ENCODE measurements at regions not wholly inside any gene's neighbourhood (a gene's known extent, or its start where the extent isn't known, plus 50 kb on each side); places are given as distances from the start of the nearest gene placed in this dataset.

- DNase-seq, result no peak
Measured at GRCh38 chr11:8740129-8740528, 57.5 kb downstream of the RPL27A start.

DNA sequence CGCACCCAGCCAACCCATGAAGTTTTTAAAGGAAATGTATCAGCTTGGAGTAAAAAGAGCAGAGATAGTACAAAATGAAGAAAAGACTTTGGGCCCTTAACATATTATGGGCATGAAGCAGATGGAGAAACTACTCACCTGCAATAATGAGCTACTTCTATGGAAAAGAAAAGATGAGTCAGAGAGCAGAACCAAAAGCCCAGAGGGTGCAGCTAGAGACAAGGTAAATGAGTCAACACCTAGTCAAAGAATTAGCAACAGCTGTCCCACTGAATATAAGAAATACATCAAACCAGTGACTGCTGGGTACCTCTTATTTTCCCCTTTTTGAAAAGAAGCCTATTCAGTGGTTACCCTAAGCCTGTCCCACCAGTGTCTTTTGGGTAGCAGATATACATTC lies 61.8 kb downstream of the RPL27A start:
- DNase-seq, result no peak

DNA sequence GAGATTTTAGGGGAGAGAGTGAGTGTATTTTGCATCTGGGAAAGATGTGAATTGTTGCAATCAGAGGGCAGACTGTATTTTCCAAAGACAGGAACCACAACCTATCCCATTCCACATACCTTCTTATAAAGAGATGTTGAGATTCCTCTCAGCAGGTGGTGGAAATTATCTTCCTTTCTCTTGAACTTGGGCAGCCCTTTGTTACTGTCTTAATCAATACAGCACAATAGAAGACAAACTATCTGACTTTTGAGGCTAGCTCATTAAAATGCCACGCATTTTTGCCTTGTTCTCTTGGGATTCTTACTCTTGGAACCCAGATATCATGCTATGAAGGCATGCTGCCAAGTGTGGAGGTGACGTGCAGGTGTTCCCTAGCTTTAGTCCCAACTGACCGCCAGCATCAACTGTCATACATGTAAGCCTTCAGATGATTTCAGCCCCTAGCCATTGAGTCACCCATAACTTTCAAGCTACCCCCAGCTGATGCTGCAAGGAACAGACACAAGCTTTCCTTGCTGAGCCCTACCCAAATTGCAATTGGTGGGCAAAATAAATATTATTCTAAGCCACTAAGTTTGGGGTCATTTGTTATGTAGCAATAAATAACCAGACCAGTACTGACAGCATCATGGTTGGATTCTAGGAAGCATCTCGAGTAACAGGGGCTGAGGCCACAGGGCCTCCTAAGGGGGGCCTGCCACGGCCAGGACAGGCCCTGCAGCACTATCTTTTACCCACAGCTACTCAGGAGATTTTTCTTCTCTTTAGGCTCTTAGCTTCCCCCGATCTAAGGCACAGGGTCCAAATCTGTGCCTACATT lies 63.0 kb downstream of the RPL27A start:
- no peak for DNase-seq

DNA sequence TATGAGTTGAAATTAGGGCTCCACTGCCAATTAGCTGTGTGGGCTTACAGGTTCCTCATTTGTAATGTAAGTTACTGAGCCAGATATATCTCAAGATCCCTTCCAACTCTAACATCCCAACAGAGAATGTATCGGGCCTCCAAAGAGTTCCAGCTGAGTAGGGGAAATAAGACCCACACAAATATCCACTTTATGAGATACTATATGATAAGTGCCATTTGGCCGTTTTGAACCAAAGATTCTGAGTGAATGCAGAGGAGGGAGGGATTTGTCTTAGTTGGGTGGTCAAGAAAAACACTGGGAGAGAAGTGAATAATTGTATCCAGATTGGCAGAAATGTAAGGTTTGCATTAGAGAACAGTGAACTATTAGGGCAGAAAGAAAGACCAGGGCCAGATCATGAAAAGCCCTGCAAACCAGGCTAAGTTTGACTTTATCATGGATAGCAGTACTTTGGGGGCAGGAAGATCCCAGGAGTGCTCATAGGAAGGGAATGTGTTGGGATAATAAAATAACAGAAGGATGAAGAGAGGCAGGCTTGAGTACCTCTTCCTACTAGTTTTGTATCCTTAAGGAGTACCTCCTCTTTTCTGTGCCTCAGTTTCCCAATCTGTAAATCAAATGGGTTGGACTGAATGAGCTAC lies 63.9 kb downstream of the RPL27A start:
- DNase-seq, result no peak

DNA sequence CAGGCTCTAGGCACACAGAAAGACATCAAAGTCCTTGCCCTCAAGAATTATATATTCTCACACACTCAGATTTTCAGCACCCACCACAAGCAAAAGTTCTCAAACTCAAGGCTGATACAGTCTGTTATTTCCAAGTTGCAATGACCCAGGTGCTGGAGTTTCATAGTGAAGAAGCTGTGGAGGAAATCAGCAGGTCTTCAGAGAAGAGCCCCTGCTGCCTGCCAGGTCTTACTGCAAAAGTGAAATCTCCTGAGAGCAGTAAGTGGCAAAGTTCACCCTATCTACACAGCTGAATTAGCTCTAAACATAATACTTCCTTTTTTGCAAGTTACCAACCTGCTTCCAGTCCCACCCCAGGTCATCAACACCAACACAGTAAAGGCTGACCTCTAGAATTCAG lies 64.6 kb downstream of the RPL27A start:
- DNase-seq, result no peak

- DNase-seq, result no peak
Measured at GRCh38 chr11:8748317-8748716, 65.7 kb downstream of the RPL27A start.

- no peak for DNase-seq
Measured at GRCh38 chr11:8749202-8749601, 66.6 kb downstream of the RPL27A start.

- DNase-seq, result no peak
Measured at GRCh38 chr11:8754241-8754640, 71.6 kb downstream of the RPL27A start.

- DNase-seq, result no peak
Measured at GRCh38 chr11:8756201-8756600, 73.6 kb downstream of the RPL27A start.

- DNase-seq, result no peak
Measured at GRCh38 chr11:8757047-8757446, 74.5 kb downstream of the RPL27A start.

DNA sequence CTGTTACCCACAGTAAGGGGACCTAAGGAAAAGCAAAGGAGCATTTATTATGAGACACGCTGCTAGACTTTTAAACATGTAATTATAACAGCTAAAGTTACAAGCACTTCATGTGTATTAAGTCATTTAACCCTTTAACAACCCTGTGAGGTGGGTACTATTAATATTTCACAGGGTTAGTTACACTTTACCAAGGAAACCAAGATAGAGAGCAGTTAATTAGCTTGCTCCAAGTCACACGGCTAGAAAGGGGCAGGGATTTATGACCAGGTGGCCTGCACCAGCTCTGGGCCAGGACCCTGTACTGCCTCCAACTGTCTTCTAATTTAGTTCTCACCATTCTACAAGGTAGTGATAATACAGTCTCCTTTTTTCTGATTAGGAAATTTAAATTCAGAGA lies 74.9 kb downstream of the RPL27A start:
- DNase-seq, result no peak

- DNase-seq, result no peak
Measured at GRCh38 chr11:8758619-8759169, 76.1 kb downstream of the RPL27A start.

- DNase-seq, result no peak
Measured at GRCh38 chr11:8759634-8760033, 77.0 kb downstream of the RPL27A start.

GRCh38 chr11:8760896-8761295 lies 78.3 kb downstream of the RPL27A start:
- DNase-seq, result no peak

DNA sequence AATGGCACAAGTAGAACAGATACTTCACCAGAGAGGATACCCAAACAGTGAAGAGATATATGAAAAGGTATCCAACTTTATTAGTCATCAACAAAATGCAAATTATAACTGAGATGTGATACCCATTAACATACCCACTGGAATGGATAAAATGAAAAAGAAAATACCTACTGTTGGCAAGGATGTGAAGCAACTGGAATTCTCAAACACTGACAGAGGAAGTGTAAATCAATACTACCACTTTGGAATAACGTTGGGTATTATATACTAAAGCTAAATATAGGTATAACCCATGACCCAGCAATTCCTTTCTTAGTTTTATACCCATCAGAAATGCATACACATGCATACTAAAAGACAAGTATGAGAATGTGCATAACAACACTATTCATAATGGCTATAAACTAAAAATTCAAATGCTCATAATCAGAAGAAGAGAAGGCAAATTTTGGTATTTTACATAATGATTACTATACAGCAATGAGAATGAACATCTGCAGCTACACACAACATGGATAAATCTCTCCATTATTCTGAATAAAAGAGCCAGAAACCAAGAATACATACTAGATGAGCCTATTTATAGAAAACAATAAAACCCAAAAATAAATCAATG lies 80.6 kb downstream of the RPL27A start:
- DNase-seq, result no peak

GRCh38 chr11:8765294-8765693 lies 82.7 kb downstream of the RPL27A start:
- DNase-seq, result no peak

- DNase-seq, result no peak
Measured at GRCh38 chr11:8766043-8766987, 83.7 kb downstream of the RPL27A start.

- DNase-seq, result no peak
Measured at GRCh38 chr11:8766988-8767374, 84.4 kb downstream of the RPL27A start.

GRCh38 chr11:8767466-8768142 lies 85.0 kb downstream of the RPL27A start:
- DNase-seq, result no peak

GRCh38 chr11:8768625-8769333 lies 86.2 kb downstream of the RPL27A start:
- no peak for DNase-seq

Measured in DMS153 (cell line).